HG02884 (cell line): ENCODE measurements at regions not wholly inside any gene's neighbourhood (a gene's known extent, or its start where the extent isn't known, plus 50 kb on each side); places are given as distances from the start of the nearest gene placed in this dataset.

Experiments used
- ATAC-seq: cut with Tn5 transposase; IDR thresholded peaks from one replicate; pipeline ENCODE4 v1.9.1; 2021; ENCODE audit warnings: mild to moderate bottlenecking, moderate library complexity; ENCODE audit not compliant: unreplicated experiment

- no peak for ATAC-seq
Observed at GRCh38 chr22:49431551-49431950, 396.1 kb downstream of the BRD1 start.

GRCh38 chr22:49429066-49429465 is 398.6 kb downstream of the BRD1 start:
- no peak for ATAC-seq

- no peak for ATAC-seq
Observed at GRCh38 chr22:49427941-49428340, 399.7 kb downstream of the BRD1 start.

- ATAC-seq, result no peak
Observed at GRCh38 chr22:49427341-49427740, 400.3 kb downstream of the BRD1 start.

- ATAC-seq, result no peak
Observed at GRCh38 chr22:49426618-49427266, 400.9 kb downstream of the BRD1 start.

GRCh38 chr22:49426098-49426497 is 401.6 kb downstream of the BRD1 start:
- ATAC-seq, result no peak

- ATAC-seq, result no peak
Observed at GRCh38 chr22:49425356-49425755, 402.3 kb downstream of the BRD1 start.

- ATAC-seq, result no peak
Observed at GRCh38 chr22:49424893-49425270, 402.8 kb downstream of the BRD1 start.

GRCh38 chr22:49423125-49423650 is 404.5 kb downstream of the BRD1 start:
- ATAC-seq, result no peak

GRCh38 chr22:49422701-49423100 is 405.0 kb downstream of the BRD1 start:
- no peak for ATAC-seq

- no peak for ATAC-seq
Observed at GRCh38 chr22:49420651-49421050, 407.0 kb downstream of the BRD1 start.

GRCh38 chr22:49419661-49420060 is 408.0 kb downstream of the BRD1 start:
- ATAC-seq, result no peak

GRCh38 chr22:49418943-49419342 is 408.7 kb downstream of the BRD1 start:
- ATAC-seq, result no peak

- ATAC-seq, result no peak
Observed at GRCh38 chr22:49418341-49418894, 409.3 kb downstream of the BRD1 start.

GRCh38 chr22:49417833-49418232 is 409.8 kb downstream of the BRD1 start:
- no peak for ATAC-seq

- no peak for ATAC-seq
Observed at GRCh38 chr22:49417326-49417725, 410.3 kb downstream of the BRD1 start.

- ATAC-seq, result no peak
Observed at GRCh38 chr22:49415151-49415951, 412.3 kb downstream of the BRD1 start.

GRCh38 chr22:49413551-49413950 is 414.1 kb downstream of the BRD1 start:
- ATAC-seq, result no peak

GRCh38 chr22:49413146-49413545 is 414.5 kb downstream of the BRD1 start:
- ATAC-seq, result no peak

- no peak for ATAC-seq
Observed at GRCh38 chr22:49412236-49412635, 415.4 kb downstream of the BRD1 start.

GRCh38 chr22:49411236-49411635 is 416.4 kb downstream of the BRD1 start:
- no peak for ATAC-seq
